CD14-positive monocyte (primary cell): ENCODE measurements at regions not wholly inside any gene's neighbourhood (a gene's known extent, or its start where the extent isn't known, plus 50 kb on each side); places are given as distances from the start of the nearest gene placed in this dataset.

Source experiments
- DNase-seq, 3 donors: peaks; one replicate each; pipeline ENCODE4 v3.0.0-alpha.2; 2011 to 2022
- H2AFZ ChIP-seq: 2 replicates; pipeline ENCODE4 v1.6.0; 2012; ENCODE audit warnings: mild to moderate bottlenecking, low read depth, low read length, inconsistent platforms; ENCODE audit not compliant: insufficient read depth, poor library complexity, severe bottlenecking
- H3K27ac ChIP-seq, 2 donors: 1 replicate in 1 of 2; 2 replicates in 1 of 2; pipeline ENCODE4 v1.5.1; 2012 to 2013; ENCODE audit warnings: low read length in 2 of 2, control low read depth in 1 of 2, inconsistent platforms in 1 of 2, low read depth in 1 of 2, mild to moderate bottlenecking in 1 of 2
- H3K27me3 ChIP-seq, 2 donors: one replicate each; pipeline versions ENCODE4 v1.6.0 to v1.6.1; 2011 to 2013; ENCODE audit warnings: low read length in 2 of 2; ENCODE audit not compliant: control insufficient read depth in 2 of 2, insufficient read depth in 2 of 2
- H3K36me3 ChIP-seq, 2 donors: replicated peaks in 1 of 2; 1 replicate in 1 of 2; 2 replicates in 1 of 2; pipeline versions ENCODE4 v1.5.1 to v1.6.1; 2012 to 2013; ENCODE audit warnings: low read length in 2 of 2, control low read depth in 1 of 2, inconsistent platforms in 1 of 2, mild to moderate bottlenecking in 1 of 2; ENCODE audit not compliant: insufficient read depth in 2 of 2, control insufficient read depth in 1 of 2
- H3K4me1 ChIP-seq, 2 donors: 1 replicate in 1 of 2; 2 replicates in 1 of 2; pipeline versions ENCODE4 v1.5.1 to v1.6.1; 2012 to 2013; ENCODE audit warnings: low read length in 2 of 2, control low read depth in 1 of 2, inconsistent platforms in 1 of 2, mild to moderate bottlenecking in 1 of 2, moderate library complexity in 1 of 2; ENCODE audit not compliant: insufficient read depth in 2 of 2, control insufficient read depth in 1 of 2
- H3K4me2 ChIP-seq: replicated peaks from 2 replicates; pipeline ENCODE3; 2012; ENCODE audit warnings: low read length, moderate library complexity, mild to moderate bottlenecking; ENCODE audit not compliant: poor library complexity, severe bottlenecking; ENCODE audit errors: extremely low read depth
- H3K4me3 ChIP-seq, 3 experiments: fragments of 200-600 bp in 1 of 3; sonication (generic) in 1 of 3; replicated peaks in 1 of 3; 1 replicate in 2 of 3; 2 replicates in 1 of 3; pipeline ENCODE4 v1.5.1; 2011 to 2013; ENCODE audit warnings: low read length in 3 of 3, mild to moderate bottlenecking in 3 of 3, control low read depth in 2 of 3, low read depth in 2 of 3, inconsistent platforms in 1 of 3, moderate library complexity in 1 of 3
- H3K79me2 ChIP-seq: 2 replicates; pipeline ENCODE4 v1.6.0; 2012; ENCODE audit warnings: mild to moderate bottlenecking, control low read depth, inconsistent platforms, low read length, moderate library complexity; ENCODE audit not compliant: insufficient read depth
- H3K9ac ChIP-seq: 2 replicates; pipeline ENCODE4 v1.6.0; 2017; ENCODE audit warnings: low read length, mild to moderate bottlenecking; ENCODE audit not compliant: insufficient read depth, poor library complexity, severe bottlenecking
- H3K9me3 ChIP-seq, 2 donors: replicated peaks in 1 of 2; 1 replicate in 1 of 2; 2 replicates in 1 of 2; pipeline versions ENCODE4 v1.5.1 to v1.6.1; 2012 to 2013; ENCODE audit warnings: low read length in 2 of 2, control low read depth in 1 of 2; ENCODE audit not compliant: control insufficient read depth in 1 of 2, insufficient read depth in 1 of 2
- H4K20me1 ChIP-seq: 2 replicates; pipeline ENCODE4 v1.6.0; 2012; ENCODE audit warnings: mild to moderate bottlenecking, low read length, control low read depth, moderate library complexity; ENCODE audit not compliant: insufficient read depth
- H3K27ac Mint-ChIP-seq, 7 donors: one replicate each; pipeline ENCODE4 v1.8.0; 2020; ENCODE audit warnings: mild to moderate bottlenecking in 7 of 7, mixed read lengths in 7 of 7, moderate library complexity in 6 of 7, inconsistent platforms in 2 of 7
- H3K27me3 Mint-ChIP-seq, 3 donors: one replicate each; pipeline ENCODE4 v1.8.0; 2021 to 2022; ENCODE audit warnings: low read depth in 3 of 3, mild to moderate bottlenecking in 3 of 3, mixed read lengths in 3 of 3, moderate library complexity in 3 of 3, inconsistent platforms in 1 of 3
- H3K36me3 Mint-ChIP-seq, 2 donors: one replicate each; pipeline ENCODE4 v1.8.0; 2020; ENCODE audit warnings: mixed read lengths in 2 of 2, inconsistent platforms in 1 of 2, mild to moderate bottlenecking in 1 of 2
- H3K4me1 Mint-ChIP-seq: one replicate; pipeline ENCODE4 v1.8.0; 2020; ENCODE audit warnings: mild to moderate bottlenecking, mixed read lengths
- H3K4me3 Mint-ChIP-seq, 2 donors: one replicate each; pipeline ENCODE4 v1.8.0; 2020; ENCODE audit warnings: mild to moderate bottlenecking in 2 of 2, mixed read lengths in 2 of 2, moderate library complexity in 1 of 2
- H3K9me3 Mint-ChIP-seq, 7 donors: one replicate each; pipeline ENCODE4 v1.8.0; 2020 to 2022; ENCODE audit warnings: mixed read lengths in 7 of 7, mild to moderate bottlenecking in 6 of 7, moderate library complexity in 6 of 7, inconsistent platforms in 2 of 7
- WGBS: methylation state at CpG from one replicate; pipeline ENCODE4 v1.1.5; 2013; ENCODE audit warnings: missing lambda C conversion rate; ENCODE audit not compliant: insufficient coverage; 5-methylcytosine and 5-hydroxymethylcytosine counted together
- intact Hi-C, 2 donors: fragments of 100-400 bp; cut with micrococcal nuclease; formaldehyde crosslinking; loops; one replicate each; pipeline versions ENCODE4 v1.15.0 to v1.15.1; 2023
- TF ChIP-seq, protein P1 (sequence below): fragments of 200-600 bp; IDR thresholded peaks from one replicate; pipeline ENCODE4 v1.8.0; 2022; ENCODE audit warnings: antibody characterized with exemption, mild to moderate bottlenecking

DNA sequence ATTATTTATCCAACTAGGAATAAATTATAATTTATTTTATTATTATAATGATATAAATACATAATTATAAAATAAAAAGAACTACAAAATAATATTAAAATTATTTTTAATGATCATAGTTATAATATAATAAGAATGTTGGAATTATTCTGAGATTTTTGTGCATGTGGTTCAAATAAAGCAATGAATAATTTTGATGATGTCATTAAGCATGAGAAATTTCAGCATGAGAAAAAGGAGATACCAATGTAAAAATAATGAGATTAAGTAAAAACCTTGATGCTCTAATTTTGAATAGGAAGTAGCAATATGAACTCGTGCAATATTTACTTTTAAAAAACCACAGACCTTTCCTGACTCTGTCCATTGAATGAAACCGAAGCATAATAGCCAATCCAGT lies 181.8 kb upstream of the MTNR1B start:
- Mint-ChIP-seq H3K9me3 (peaks cover 0 to 6% (median 2%) of the 10 kb centered on the region in 7 donors), H3K4me3 (no peak overlapping the region), H3K27ac (no peak overlapping the region), H3K36me3 (no peaks in the 10 kb centered on the region), H3K27me3 (peaks cover 0 to 2% (median 2%) of the 10 kb centered on the region in 3 donors), H3K4me1 (no peaks in the 10 kb centered on the region)
- H3K9me3 ChIP-seq = no peaks in the 10 kb centered on the region
- H3K79me2 ChIP-seq = no peaks in the 10 kb centered on the region
- H3K4me1 ChIP-seq = no peaks in the 10 kb centered on the region
- H3K9ac ChIP-seq = no peak overlapping the region
- TF ChIP-seq, protein P1, sequence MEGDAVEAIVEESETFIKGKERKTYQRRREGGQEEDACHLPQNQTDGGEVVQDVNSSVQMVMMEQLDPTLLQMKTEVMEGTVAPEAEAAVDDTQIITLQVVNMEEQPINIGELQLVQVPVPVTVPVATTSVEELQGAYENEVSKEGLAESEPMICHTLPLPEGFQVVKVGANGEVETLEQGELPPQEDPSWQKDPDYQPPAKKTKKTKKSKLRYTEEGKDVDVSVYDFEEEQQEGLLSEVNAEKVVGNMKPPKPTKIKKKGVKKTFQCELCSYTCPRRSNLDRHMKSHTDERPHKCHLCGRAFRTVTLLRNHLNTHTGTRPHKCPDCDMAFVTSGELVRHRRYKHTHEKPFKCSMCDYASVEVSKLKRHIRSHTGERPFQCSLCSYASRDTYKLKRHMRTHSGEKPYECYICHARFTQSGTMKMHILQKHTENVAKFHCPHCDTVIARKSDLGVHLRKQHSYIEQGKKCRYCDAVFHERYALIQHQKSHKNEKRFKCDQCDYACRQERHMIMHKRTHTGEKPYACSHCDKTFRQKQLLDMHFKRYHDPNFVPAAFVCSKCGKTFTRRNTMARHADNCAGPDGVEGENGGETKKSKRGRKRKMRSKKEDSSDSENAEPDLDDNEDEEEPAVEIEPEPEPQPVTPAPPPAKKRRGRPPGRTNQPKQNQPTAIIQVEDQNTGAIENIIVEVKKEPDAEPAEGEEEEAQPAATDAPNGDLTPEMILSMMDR = no peak
- H3K36me3 ChIP-seq = no peaks in the 10 kb centered on the region
- intact Hi-C loops = no loop called here
- no peaks in the 10 kb centered on the region for H3K27me3 ChIP-seq
- H3K27ac ChIP-seq = no peak overlapping the region
- no peak for DNase-seq
- WGBS = no CpG with 5 or more reads among the region's 2 CpGs
- no peaks in the 10 kb centered on the region for H4K20me1 ChIP-seq
- no peak overlapping the region for H3K4me2 ChIP-seq
- no peak overlapping the region for H2AFZ ChIP-seq
- H3K4me3 ChIP-seq = no peak overlapping the region

GRCh38 chr11:92789761-92790160 lies 179.7 kb upstream of the MTNR1B start:
- no peaks in the 10 kb centered on the region for H3K4me1 ChIP-seq
- H3K27ac Mint-ChIP-seq = no peak overlapping the region

More at GRCh38 chr11:92789761-92790160, 179.7 kb upstream of the MTNR1B start:
- Histone ChIP-seq H3K27me3 (no peaks in the 10 kb centered on the region), H3K9me3 (no peaks in the 10 kb centered on the region), H3K36me3 (no peaks in the 10 kb centered on the region), H4K20me1 (no peaks in the 10 kb centered on the region), H2AFZ (no peak overlapping the region), H3K27ac (no peak overlapping the region), H3K4me2 (no peak overlapping the region), H3K9ac (no peak overlapping the region), H3K4me3 (no peak overlapping the region), H3K79me2 (no peaks in the 10 kb centered on the region)
- peaks cover 0 to 2% (median 0%) of the 10 kb centered on the region in 3 donors for H3K27me3 Mint-ChIP-seq
- intact Hi-C loops = no loop called here
- no peak for DNase-seq
- no peaks in the 10 kb centered on the region for H3K36me3 Mint-ChIP-seq
- 94% methylated on average over 7 of the region's 9 CpGs for WGBS
- H3K9me3 Mint-ChIP-seq = peaks cover 0 to 3% (median 0%) of the 10 kb centered on the region in 7 donors
- H3K4me3 Mint-ChIP-seq = no peak overlapping the region
- no peaks in the 10 kb centered on the region for H3K4me1 Mint-ChIP-seq
- TF ChIP-seq, protein P1 = no peak
